Right lobe of liver (tissue), 6 donors: ENCODE measurements at regions not wholly inside any gene's neighbourhood (a gene's known extent, or its start where the extent isn't known, plus 50 kb on each side); places are given as distances from the start of the nearest gene placed in this dataset.

Experiments used
- ATAC-seq, 4 donors: fragments of 200-7000 bp; cut with Tn5 transposase; one replicate each; pipeline ENCODE4 v1.9.1; 2020; ENCODE audit warnings: mild to moderate bottlenecking in 4 of 4, moderate library complexity in 4 of 4
- DNase-seq, 3 donors: peaks; one replicate each; pipeline ENCODE4 v3.0.0-alpha.2; 2020
- H3K27ac ChIP-seq, 3 donors: fragments of 200-600 bp; one replicate each; pipeline ENCODE4 v1.8.0; 2022
- H3K27me3 ChIP-seq, 2 donors: fragments of 200-600 bp; one replicate each; pipeline ENCODE4 v1.8.0; 2022
- H3K36me3 ChIP-seq, 4 donors: fragments of 200-600 bp; sonication (generic) in 1 of 4; one replicate each; pipeline versions ENCODE4 v1.5.1 to v1.8.0; 2017 to 2022; ENCODE audit warnings: control low read depth in 1 of 4
- H3K4me1 ChIP-seq, 4 donors: fragments of 200-600 bp; sonication (generic) in 1 of 4; one replicate each; pipeline versions ENCODE4 v1.5.1 to v1.8.0; 2017 to 2022; ENCODE audit warnings: control low read depth in 1 of 4
- H3K4me3 ChIP-seq, 3 donors: fragments of 200-600 bp; one replicate each; pipeline ENCODE4 v1.8.0; 2022
- H3K9me3 ChIP-seq, 4 donors: fragments of 200-600 bp; sonication (generic) in 1 of 4; one replicate each; pipeline versions ENCODE4 v1.5.1 to v1.8.0; 2017 to 2022; ENCODE audit warnings: control low read depth in 1 of 4
- CTCF ChIP-seq, 4 donors: fragments of 200-600 bp in 3 of 4; fragments of 450-650 bp in 1 of 4; IDR thresholded peaks; one replicate each; pipeline versions ENCODE4 v1.5.1 to v1.8.0; 2016 to 2022; ENCODE audit warnings: antibody characterized with exemption in 4 of 4, mild to moderate bottlenecking in 2 of 4
- POLR2A ChIP-seq: fragments of 450-650 bp; IDR thresholded peaks from one replicate; pipeline ENCODE4 v1.6.1; 2017; ENCODE audit warnings: antibody characterized with exemption, mild to moderate bottlenecking
- WGBS: methylation state at CpG from one replicate; pipeline ENCODE4 v1.1.6; 2018; ENCODE audit warnings: low coverage, low lambda C conversion rate; ENCODE audit not compliant: insufficient coverage; ENCODE audit errors: missing lambda C conversion rate; 5-methylcytosine and 5-hydroxymethylcytosine counted together
- intact Hi-C, 2 donors: fragments of 100-400 bp; cut with DNase I; formaldehyde crosslinking; loops; one replicate each; pipeline versions ENCODE4 v1.11.2 to v1.14.1; 2022
- donor health status: DM: no; HTN: yes; CAD: no.
- donor health status: DM: no; HTN: no; CAD: no.
- donor health status: DM: no; HTN: no; CAD: no.
- donor health status: DM: no; HTN: yes; CAD: no.
- donor health status: DM: no; HTN: yes; CAD: no.

GRCh38 chr1:215497528-215497927, 69.6 kb upstream of the KCTD3 start:
- TF ChIP-seq CTCF (IDR thresholded peaks at IDR 0.05) (no peak), POLR2A (no peak)
- Histone ChIP-seq H3K27ac (no peak overlapping the region), H3K4me3 (no peak overlapping the region), H3K4me1 (no peaks in the 10 kb centered on the region), H3K36me3 (no peaks in the 10 kb centered on the region), H3K27me3 (no peaks in the 10 kb centered on the region), H3K9me3 (no peaks in the 10 kb centered on the region)
- intact Hi-C loops, result no loop called here
- WGBS, result 57% methylated on average over 7 of the region's 7 CpGs
- ATAC-seq (no peak), DNase-seq (no peak)

- Histone ChIP-seq H3K27me3 (no peaks in the 10 kb centered on the region), H3K4me1 (no peaks in the 10 kb centered on the region), H3K36me3 (no peaks in the 10 kb centered on the region), H3K27ac (no peak overlapping the region), H3K4me3 (no peak overlapping the region), H3K9me3 (no peaks in the 10 kb centered on the region)
- 62% methylated on average over 4 of the region's 4 CpGs for WGBS
- no peak for DNase-seq
- TF ChIP-seq POLR2A (no peak), CTCF (IDR thresholded peaks at IDR 0.05) (no peak)
- no peak for ATAC-seq
- intact Hi-C loops, result no loop called here
Measured at GRCh38 chr1:215501496-215501895, 65.6 kb upstream of the KCTD3 start.

- H3K27ac ChIP-seq, result no peak overlapping the region
- no peaks in the 10 kb centered on the region for H3K9me3 ChIP-seq
- no peaks in the 10 kb centered on the region for H3K4me1 ChIP-seq
- 29% methylated on average over 1 of the region's 1 CpG for WGBS
- no peak overlapping the region for H3K4me3 ChIP-seq
- no peaks in the 10 kb centered on the region for H3K36me3 ChIP-seq
- no peaks in the 10 kb centered on the region for H3K27me3 ChIP-seq
- DNase-seq, result no peak
- intact Hi-C loops, result no loop called here
- no peak for ATAC-seq
- no peak for TF ChIP-seq CTCF (IDR thresholded peaks at IDR 0.05)
- no peak for TF ChIP-seq POLR2A
Measured at GRCh38 chr1:215502081-215502480, 65.0 kb upstream of the KCTD3 start.

GRCh38 chr1:215507119-215507518, 60.0 kb upstream of the KCTD3 start:
- Histone ChIP-seq H3K4me3 (no peak overlapping the region), H3K4me1 (no peaks in the 10 kb centered on the region), H3K36me3 (no peaks in the 10 kb centered on the region), H3K27ac (no peak overlapping the region), H3K9me3 (peaks cover 0 to 3% (median 0%) of the 10 kb centered on the region in 4 donors), H3K27me3 (no peaks in the 10 kb centered on the region)
- DNase-seq, result no peak
- TF ChIP-seq CTCF (IDR thresholded peaks at IDR 0.05), result no peak
- no peak for TF ChIP-seq POLR2A
- WGBS, result 18% methylated on average over 1 of the region's 1 CpG
- ATAC-seq, result no peak
- intact Hi-C loops, result no loop called here

- TF ChIP-seq POLR2A, result no peak
- no peak for TF ChIP-seq CTCF (IDR thresholded peaks at IDR 0.05)
- H3K36me3 ChIP-seq, result no peaks in the 10 kb centered on the region
- H3K4me1 ChIP-seq, result no peaks in the 10 kb centered on the region
- intact Hi-C loops, result no loop called here
- no peak for ATAC-seq
- peaks cover 0 to 3% (median 0%) of the 10 kb centered on the region in 4 donors for H3K9me3 ChIP-seq
- no peak for DNase-seq
- H3K27me3 ChIP-seq, result no peaks in the 10 kb centered on the region
- WGBS, result 51% methylated on average over 3 of the region's 3 CpGs
- no peak overlapping the region for H3K27ac ChIP-seq
- H3K4me3 ChIP-seq, result no peak overlapping the region
Measured at GRCh38 chr1:215508311-215508710, 58.8 kb upstream of the KCTD3 start.
